Neural cell (in vitro differentiated cells): ENCODE measurements at regions not wholly inside any gene's neighbourhood (a gene's known extent, or its start where the extent isn't known, plus 50 kb on each side); places are given as distances from the start of the nearest gene placed in this dataset.

Experiments used
- H2AFZ ChIP-seq: fragments of 200-600, 300-800 bp; sonication (generic), shearing (Covaris generic); 2 replicates; pipeline ENCODE4 v1.6.0; 2014; ENCODE audit warnings: low read depth, mild to moderate bottlenecking, antibody characterized with exemption, low read length, moderate library complexity
- H3F3A ChIP-seq: fragments of 200-600 bp; shearing (Covaris generic); 2 replicates; pipeline ENCODE4 v1.6.1; 2016; ENCODE audit warnings: mild to moderate bottlenecking, moderate library complexity, mixed read lengths, antibody characterized with exemption, low read length; ENCODE audit not compliant: insufficient read depth, poor library complexity, severe bottlenecking
- H3K27ac ChIP-seq: fragments of 200-600, 300-800 bp; sonication (generic), shearing (Covaris generic); 2 replicates; pipeline ENCODE4 v1.5.1; 2014; ENCODE audit warnings: mild to moderate bottlenecking, low read length, moderate library complexity
- H3K27me3 ChIP-seq: fragments of 300-800, 200-600 bp; sonication (generic), shearing (Covaris generic); 2 replicates; pipeline ENCODE4 v1.6.0; 2014; ENCODE audit warnings: mild to moderate bottlenecking, low read depth, low read length, moderate library complexity; ENCODE audit not compliant: insufficient read depth
- H3K36me3 ChIP-seq: fragments of 300-800, 200-600 bp; sonication (generic), shearing (Covaris generic); 2 replicates; pipeline ENCODE4 v1.5.1; 2014; ENCODE audit warnings: mild to moderate bottlenecking, antibody characterized with exemption, low read length, moderate library complexity; ENCODE audit not compliant: insufficient read depth
- H3K4me2 ChIP-seq: fragments of 300-800, 200-600 bp; sonication (generic), shearing (Covaris generic); 2 replicates; pipeline ENCODE4 v1.6.0; 2014; ENCODE audit warnings: mild to moderate bottlenecking, low read length
- H3K4me3 ChIP-seq: fragments of 300-800, 200-600 bp; sonication (generic), shearing (Covaris generic); 2 replicates; pipeline ENCODE4 v1.5.1; 2014; ENCODE audit warnings: mild to moderate bottlenecking, low read length, moderate library complexity
- H3K79me2 ChIP-seq: fragments of 200-600 bp; shearing (Covaris generic); replicated peaks from 2 replicates; pipeline ENCODE4 v1.6.0; 2014; ENCODE audit warnings: mild to moderate bottlenecking, low read length, moderate library complexity; ENCODE audit not compliant: insufficient read depth
- H3K9ac ChIP-seq: fragments of 300-800, 200-600 bp; sonication (generic), shearing (Covaris generic); 2 replicates; pipeline ENCODE4 v1.6.1; 2016; ENCODE audit warnings: mild to moderate bottlenecking, low read length, mixed read lengths
- H3K9me2 ChIP-seq: fragments of 200-600 bp; shearing (Covaris generic); 2 replicates; pipeline ENCODE4 v1.6.1; 2016; ENCODE audit warnings: mild to moderate bottlenecking, low read length, mixed read lengths; ENCODE audit not compliant: insufficient read depth
- H3K9me3 ChIP-seq: fragments of 200-600, 300-800 bp; sonication (generic), shearing (Covaris generic); 2 replicates; pipeline ENCODE4 v1.6.1; 2016; ENCODE audit warnings: mild to moderate bottlenecking, mixed run types, low read length, moderate library complexity, mixed read lengths
- H4K20me1 ChIP-seq: fragments of 200-600 bp; shearing (Covaris generic); 2 replicates; pipeline ENCODE4 v1.6.1; 2016; ENCODE audit warnings: mild to moderate bottlenecking, mixed run types; ENCODE audit not compliant: insufficient read depth
- CTCF ChIP-seq: fragments of 450-650 bp; IDR thresholded peaks from 2 replicates; pipeline ENCODE4 v1.5.1; 2014; ENCODE audit warnings: antibody characterized with exemption, mild to moderate bottlenecking, moderate library complexity; ENCODE audit not compliant: poor library complexity, severe bottlenecking
- EP300 ChIP-seq: fragments of 450-650 bp; conservative IDR thresholded peaks from 2 replicates; pipeline ENCODE4 v1.6.1; 2014; ENCODE audit warnings: antibody characterized with exemption, mild to moderate bottlenecking, moderate library complexity; ENCODE audit not compliant: poor library complexity, severe bottlenecking
- EZH2 ChIP-seq: fragments of 200-600, 300-800 bp; shearing (Covaris generic), sonication (generic); IDR thresholded peaks from 2 replicates; pipeline ENCODE4 v1.6.1; 2014; ENCODE audit warnings: antibody characterized with exemption, low read length, borderline replicate concordance, mild to moderate bottlenecking; ENCODE audit not compliant: insufficient read depth, poor library complexity, severe bottlenecking
- MXI1 ChIP-seq: fragments of 450-650 bp; conservative IDR thresholded peaks from 2 replicates; pipeline ENCODE4 v1.6.1; 2014; ENCODE audit warnings: antibody characterized with exemption, mild to moderate bottlenecking; ENCODE audit not compliant: poor library complexity, severe bottlenecking
- POLR2AphosphoS5 ChIP-seq: IDR thresholded peaks from 2 replicates; pipeline ENCODE4 v1.6.1; 2012
- RAD21 ChIP-seq: fragments of 450-650 bp; conservative IDR thresholded peaks from 2 replicates; pipeline ENCODE4 v1.6.1; 2014; ENCODE audit warnings: antibody characterized with exemption, mild to moderate bottlenecking, moderate library complexity
- SMC3 ChIP-seq: fragments of 450-650 bp; conservative IDR thresholded peaks from 2 replicates; pipeline ENCODE4 v1.6.1; 2014; ENCODE audit warnings: antibody characterized with exemption, mild to moderate bottlenecking, moderate library complexity; ENCODE audit not compliant: poor library complexity
- TAF1 ChIP-seq: IDR thresholded peaks from 2 replicates; pipeline ENCODE4 v1.6.1; 2012; ENCODE audit warnings: low read depth
- TF ChIP-seq, protein P1 (sequence below): IDR thresholded peaks from 2 replicates; pipeline ENCODE4 v1.6.1; 2012; ENCODE audit warnings: borderline replicate concordance

DNA sequence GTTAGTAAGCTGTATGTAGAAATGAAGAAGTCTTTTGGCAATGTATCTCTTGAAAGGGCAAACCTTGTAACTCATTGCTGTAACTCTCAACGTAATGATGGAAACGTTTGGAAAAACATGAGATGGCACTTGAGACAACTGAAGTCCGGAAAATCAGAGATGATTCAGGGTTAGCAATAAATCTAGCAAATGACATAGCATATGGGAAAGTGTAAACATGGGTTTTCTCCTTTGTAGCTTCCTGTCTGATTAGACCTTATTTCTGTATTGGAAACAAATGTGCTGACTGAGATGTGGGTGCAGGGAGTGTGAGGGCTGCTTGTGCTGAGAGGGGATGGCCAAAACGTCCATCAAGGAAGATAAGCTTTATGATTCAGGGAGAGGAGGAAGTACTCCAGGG, 110.7 kb upstream of the FAM20A start:
- H3K27ac ChIP-seq, result no peak overlapping the region
- H3K9me2 ChIP-seq, result no peaks in the 10 kb centered on the region
- H3K9me3 ChIP-seq, result no peaks in the 10 kb centered on the region
- no peaks in the 10 kb centered on the region for H3F3A ChIP-seq
- no peak overlapping the region for H3K4me3 ChIP-seq
- no peak overlapping the region for H3K4me2 ChIP-seq
- H3K79me2 ChIP-seq, result no peaks in the 10 kb centered on the region
- no peaks in the 10 kb centered on the region for H3K27me3 ChIP-seq
- no peaks in the 10 kb centered on the region for H4K20me1 ChIP-seq
- TF ChIP-seq EP300, result no peak
- TF ChIP-seq SMC3, result no peak
- no peak for TF ChIP-seq RAD21
- TF ChIP-seq POLR2AphosphoS5, result no peak
- TF ChIP-seq, protein P1, sequence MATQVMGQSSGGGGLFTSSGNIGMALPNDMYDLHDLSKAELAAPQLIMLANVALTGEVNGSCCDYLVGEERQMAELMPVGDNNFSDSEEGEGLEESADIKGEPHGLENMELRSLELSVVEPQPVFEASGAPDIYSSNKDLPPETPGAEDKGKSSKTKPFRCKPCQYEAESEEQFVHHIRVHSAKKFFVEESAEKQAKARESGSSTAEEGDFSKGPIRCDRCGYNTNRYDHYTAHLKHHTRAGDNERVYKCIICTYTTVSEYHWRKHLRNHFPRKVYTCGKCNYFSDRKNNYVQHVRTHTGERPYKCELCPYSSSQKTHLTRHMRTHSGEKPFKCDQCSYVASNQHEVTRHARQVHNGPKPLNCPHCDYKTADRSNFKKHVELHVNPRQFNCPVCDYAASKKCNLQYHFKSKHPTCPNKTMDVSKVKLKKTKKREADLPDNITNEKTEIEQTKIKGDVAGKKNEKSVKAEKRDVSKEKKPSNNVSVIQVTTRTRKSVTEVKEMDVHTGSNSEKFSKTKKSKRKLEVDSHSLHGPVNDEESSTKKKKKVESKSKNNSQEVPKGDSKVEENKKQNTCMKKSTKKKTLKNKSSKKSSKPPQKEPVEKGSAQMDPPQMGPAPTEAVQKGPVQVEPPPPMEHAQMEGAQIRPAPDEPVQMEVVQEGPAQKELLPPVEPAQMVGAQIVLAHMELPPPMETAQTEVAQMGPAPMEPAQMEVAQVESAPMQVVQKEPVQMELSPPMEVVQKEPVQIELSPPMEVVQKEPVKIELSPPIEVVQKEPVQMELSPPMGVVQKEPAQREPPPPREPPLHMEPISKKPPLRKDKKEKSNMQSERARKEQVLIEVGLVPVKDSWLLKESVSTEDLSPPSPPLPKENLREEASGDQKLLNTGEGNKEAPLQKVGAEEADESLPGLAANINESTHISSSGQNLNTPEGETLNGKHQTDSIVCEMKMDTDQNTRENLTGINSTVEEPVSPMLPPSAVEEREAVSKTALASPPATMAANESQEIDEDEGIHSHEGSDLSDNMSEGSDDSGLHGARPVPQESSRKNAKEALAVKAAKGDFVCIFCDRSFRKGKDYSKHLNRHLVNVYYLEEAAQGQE, result no peak
- no peak for TF ChIP-seq CTCF
- no peak for TF ChIP-seq TAF1
- TF ChIP-seq EZH2, result no peak
- no peak for TF ChIP-seq MXI1
- H3K9ac ChIP-seq, result no peak overlapping the region
- no peak overlapping the region for H2AFZ ChIP-seq
- H3K36me3 ChIP-seq, result no peaks in the 10 kb centered on the region

- Histone ChIP-seq H3K79me2 (no peaks in the 10 kb centered on the region), H3K9me3 (no peaks in the 10 kb centered on the region), H3K27me3 (no peaks in the 10 kb centered on the region), H3K4me3 (no peak overlapping the region), H3K36me3 (no peaks in the 10 kb centered on the region), H3K27ac (no peak overlapping the region), H3K9ac (no peak overlapping the region), H3K9me2 (no peaks in the 10 kb centered on the region), H3F3A (no peaks in the 10 kb centered on the region), H3K4me2 (no peak overlapping the region), H4K20me1 (no peaks in the 10 kb centered on the region), H2AFZ (no peak overlapping the region)
- no peak for TF ChIP-seq POLR2AphosphoS5
- TF ChIP-seq TAF1, result no peak
- no peak for TF ChIP-seq RAD21
Observed at GRCh38 chr17:68710976-68711375, 109.8 kb upstream of the FAM20A start.
